H1 (cell line): ENCODE measurements at regions not wholly inside any gene's neighbourhood (a gene's known extent, or its start where the extent isn't known, plus 50 kb on each side); places are given as distances from the start of the nearest gene placed in this dataset.

Experiments
- EZH2 ChIP-seq: fragments of 200-600 bp; sonication (generic); IDR thresholded peaks from 2 replicates; pipeline ENCODE4 v1.7.1; 2012; ENCODE audit warnings: low read depth, mild to moderate bottlenecking, moderate library complexity, low read length, inconsistent platforms; ENCODE audit not compliant: severe bottlenecking
- JUND ChIP-seq: IDR thresholded peaks from 2 replicates; pipeline ENCODE4 v1.6.1; 2011; ENCODE audit warnings: mild to moderate bottlenecking, improper control_type of control experiment, low read length
- TAF1 ChIP-seq: IDR thresholded peaks from 2 replicates; pipeline ENCODE4 v1.6.1; 2011; ENCODE audit warnings: mild to moderate bottlenecking, low read depth, low read length
- TCF12 ChIP-seq: IDR thresholded peaks from 2 replicates; pipeline ENCODE4 v1.6.1; 2011; ENCODE audit warnings: low read depth, mild to moderate bottlenecking, low read length
- TF ChIP-seq, protein P1 (sequence below): IDR thresholded peaks from 2 replicates; pipeline ENCODE4 v1.6.1; 2012; ENCODE audit warnings: inconsistent platforms
- TF ChIP-seq, protein P2 (sequence below), 3 experiments: IDR thresholded peaks; 1 replicate in 2 of 3; 2 replicates in 1 of 3; pipeline versions ENCODE4 v1.5.1 to v1.6.1; 2011; ENCODE audit warnings: low read length in 3 of 3, mild to moderate bottlenecking in 3 of 3, inconsistent platforms in 2 of 3, low read depth in 1 of 3, moderate library complexity in 1 of 3; ENCODE audit not compliant: insufficient read depth in 1 of 3; ENCODE audit errors: control extremely low read depth in 1 of 3

DNA sequence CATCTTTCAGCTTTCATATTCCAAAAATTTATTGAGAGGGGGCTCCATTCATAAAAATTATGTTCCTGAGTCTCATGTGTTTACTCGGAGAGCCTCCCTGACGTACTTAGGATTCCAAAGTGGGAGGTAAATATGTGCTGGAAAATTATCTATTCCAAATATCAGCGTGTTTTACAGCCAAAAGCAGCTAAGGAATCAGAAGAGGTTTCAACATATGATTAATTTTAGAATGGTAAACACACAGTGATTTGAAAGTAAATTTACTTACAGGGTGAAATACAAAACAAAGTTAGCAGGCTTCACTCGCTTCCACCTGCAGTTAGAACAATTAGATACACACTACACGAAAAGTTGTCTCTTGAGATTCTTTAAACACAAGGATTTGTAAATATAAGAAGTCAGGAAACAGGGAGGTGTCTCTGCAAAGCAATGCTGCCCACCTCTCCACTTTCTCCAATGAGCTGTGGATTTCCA lies 313.8 kb upstream of the NBEA start:
- TF ChIP-seq, protein P1, sequence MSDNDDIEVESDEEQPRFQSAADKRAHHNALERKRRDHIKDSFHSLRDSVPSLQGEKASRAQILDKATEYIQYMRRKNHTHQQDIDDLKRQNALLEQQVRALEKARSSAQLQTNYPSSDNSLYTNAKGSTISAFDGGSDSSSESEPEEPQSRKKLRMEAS, result no peak
- no peak for TF ChIP-seq JUND
- no peak for TF ChIP-seq EZH2
- TF ChIP-seq, protein P2, sequence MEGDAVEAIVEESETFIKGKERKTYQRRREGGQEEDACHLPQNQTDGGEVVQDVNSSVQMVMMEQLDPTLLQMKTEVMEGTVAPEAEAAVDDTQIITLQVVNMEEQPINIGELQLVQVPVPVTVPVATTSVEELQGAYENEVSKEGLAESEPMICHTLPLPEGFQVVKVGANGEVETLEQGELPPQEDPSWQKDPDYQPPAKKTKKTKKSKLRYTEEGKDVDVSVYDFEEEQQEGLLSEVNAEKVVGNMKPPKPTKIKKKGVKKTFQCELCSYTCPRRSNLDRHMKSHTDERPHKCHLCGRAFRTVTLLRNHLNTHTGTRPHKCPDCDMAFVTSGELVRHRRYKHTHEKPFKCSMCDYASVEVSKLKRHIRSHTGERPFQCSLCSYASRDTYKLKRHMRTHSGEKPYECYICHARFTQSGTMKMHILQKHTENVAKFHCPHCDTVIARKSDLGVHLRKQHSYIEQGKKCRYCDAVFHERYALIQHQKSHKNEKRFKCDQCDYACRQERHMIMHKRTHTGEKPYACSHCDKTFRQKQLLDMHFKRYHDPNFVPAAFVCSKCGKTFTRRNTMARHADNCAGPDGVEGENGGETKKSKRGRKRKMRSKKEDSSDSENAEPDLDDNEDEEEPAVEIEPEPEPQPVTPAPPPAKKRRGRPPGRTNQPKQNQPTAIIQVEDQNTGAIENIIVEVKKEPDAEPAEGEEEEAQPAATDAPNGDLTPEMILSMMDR (IDR thresholded peaks at IDR 0.05; ENCODE audit: control extremely low read depth in 1 of 3, insufficient read depth in 1 of 3, low read depth in 1 of 3, low read length in 3 of 3), result no peak
- TF ChIP-seq TCF12, result no peak
- TF ChIP-seq TAF1, result no peak
